K562 (cell line): ENCODE measurements at regions not wholly inside any gene's neighbourhood (a gene's known extent, or its start where the extent isn't known, plus 50 kb on each side); places are given as distances from the start of the nearest gene placed in this dataset.

ENCODE experiments used
- ATAC-seq: fragments of 200-7000 bp; cut with Tn5 transposase; 3 replicates; pipeline ENCODE4 v1.9.1; 2020; ENCODE audit warnings: moderate library complexity
- BruUV-seq: library from RNA; stranded (reverse); fragments of 400-500 nt; replicated peaks from 2 replicates; lab custom pipeline; 2021; lab: Mats Ljungman, UMichigan
- CTCF ChIA-PET: fragments of 300-600 bp; formaldehyde crosslinking; extraction: SDS; loops from one replicate; lab custom pipeline; 2021; ENCODE audit warnings: low intra/inter-chr PET ratio; lab: Yijun Ruan, JAX
- POLR2A ChIA-PET: fragments of 300-600, 350-650 bp; sonication (Branson Sonifier 250); formaldehyde crosslinking; extraction: SDS; loops from one replicate; lab custom pipeline; 2021; ENCODE audit warnings: antibody characterized with exemption, inconsistent platforms; lab: Yijun Ruan, JAX
- DNase-seq, 4 experiments: peaks; one replicate each; pipeline versions ENCODE4 v3.0.0 to v3.0.0-alpha.2; 2011 to 2018; ENCODE audit warnings: low spot score in 3 of 4, mixed read lengths in 3 of 4; ENCODE audit errors: extremely low read depth in 1 of 4
- FAIRE-seq: peaks from 2 replicates; lab custom pipeline; 2011; peaks lifted over from hg19 to GRCh38; lab: Jason Lieb, UNC
- H2AFZ ChIP-seq: 2 replicates; pipeline ENCODE4 v1.6.0; 2011; ENCODE audit warnings: low read depth, low read length, control low read depth, inconsistent platforms
- H3K27ac ChIP-seq: fragments of 200-600 bp; 3 replicates; pipeline ENCODE4 v1.8.0; 2011; ENCODE audit warnings: low read depth, mild to moderate bottlenecking, control low read depth, inconsistent platforms, low read length, moderate library complexity, mixed read lengths; ENCODE audit errors: extremely low read depth
- H3K27me3 ChIP-seq, 2 experiments: fragments of 300-600 bp in 1 of 2; 2 replicates in 1 of 2; 3 replicates in 1 of 2; pipeline versions ENCODE4 v1.6.0 to v1.8.0; 2011; ENCODE audit warnings: inconsistent platforms in 2 of 2, low read length in 2 of 2, mild to moderate bottlenecking in 1 of 2, mixed read lengths in 1 of 2, moderate library complexity in 1 of 2; ENCODE audit not compliant: control insufficient read depth in 2 of 2, insufficient read depth in 2 of 2
- H3K36me3 ChIP-seq: fragments of 300-600 bp; 3 replicates; pipeline ENCODE4 v1.8.0; 2011; ENCODE audit warnings: mild to moderate bottlenecking, low read length, inconsistent platforms; ENCODE audit not compliant: control insufficient read depth, insufficient read depth
- H3K4me1 ChIP-seq, 2 experiments: fragments of 200-600 bp in 1 of 2; replicated peaks in 1 of 2; 2 replicates in 1 of 2; 3 replicates in 1 of 2; pipeline versions ENCODE4 v1.5.1 to v1.8.0; 2011; ENCODE audit warnings: inconsistent platforms in 2 of 2, low read length in 2 of 2, mild to moderate bottlenecking in 1 of 2, mixed read lengths in 1 of 2, moderate library complexity in 1 of 2; ENCODE audit not compliant: control insufficient read depth in 2 of 2, insufficient read depth in 2 of 2
- H3K4me2 ChIP-seq: 2 replicates; pipeline ENCODE4 v1.6.1; 2011; ENCODE audit warnings: low read length, control low read depth, inconsistent platforms, mixed read lengths; ENCODE audit not compliant: insufficient read depth
- H3K4me3 ChIP-seq: fragments of 200-600 bp; sonication (generic), shearing (Covaris generic); 2 replicates; pipeline ENCODE4 v1.5.1; 2016; ENCODE audit warnings: control low read depth, inconsistent platforms
- H3K79me2 ChIP-seq: fragments of 200-600 bp; 3 replicates; pipeline ENCODE4 v1.8.0; 2011; ENCODE audit warnings: low read length, inconsistent platforms; ENCODE audit not compliant: control insufficient read depth, insufficient read depth
- H3K9ac ChIP-seq, 2 experiments: 2 replicates each; pipeline versions ENCODE4 v1.6.0 to v1.6.1; 2011; ENCODE audit warnings: low read depth in 2 of 2, low read length in 2 of 2, control low read depth in 1 of 2, inconsistent platforms in 1 of 2, mild to moderate bottlenecking in 1 of 2, mixed read lengths in 1 of 2; ENCODE audit not compliant: insufficient read depth in 1 of 2
- H3K9me1 ChIP-seq: one replicate; pipeline ENCODE4 v1.6.0; 2011; ENCODE audit warnings: inconsistent platforms, mild to moderate bottlenecking, low read length, moderate library complexity; ENCODE audit not compliant: control insufficient read depth, insufficient read depth
- H3K9me3 ChIP-seq: replicated peaks from 2 replicates; pipeline ENCODE4 v1.5.1; 2011; ENCODE audit warnings: low read depth, low read length, inconsistent platforms; ENCODE audit not compliant: control insufficient read depth, insufficient read depth
- H4K20me1 ChIP-seq: replicated peaks from 2 replicates; pipeline ENCODE4 v1.6.1; 2011; ENCODE audit warnings: low read length, inconsistent platforms, mixed read lengths; ENCODE audit not compliant: control insufficient read depth, insufficient read depth
- BDP1 ChIP-seq: IDR thresholded peaks from 3 replicates; pipeline ENCODE4 v1.6.1; 2011; ENCODE audit not compliant: insufficient read length, insufficient read depth
- CBX8 ChIP-seq: fragments of 200-600 bp; sonication (generic); IDR thresholded peaks from 2 replicates; pipeline ENCODE4 v1.6.1; 2012; ENCODE audit warnings: borderline replicate concordance, mixed run types, low read depth, mild to moderate bottlenecking, moderate library complexity, mixed read lengths, low read length, control low read depth, inconsistent platforms; ENCODE audit not compliant: poor library complexity, severe bottlenecking; ENCODE audit errors: extremely low read depth
- CHD1 ChIP-seq: fragments of 200-600 bp; sonication (generic); IDR thresholded peaks from one replicate; pipeline ENCODE4 v1.6.1; 2012; ENCODE audit warnings: mild to moderate bottlenecking, moderate library complexity, low read length, inconsistent platforms
- CTBP1 ChIP-seq: fragments of 450-650 bp; IDR thresholded peaks from 2 replicates; pipeline ENCODE4 v1.6.1; 2016; ENCODE audit warnings: borderline replicate concordance
- ETS1 ChIP-seq: conservative IDR thresholded peaks from 2 replicates; pipeline ENCODE4 v1.6.1; 2011; ENCODE audit warnings: low read depth, mild to moderate bottlenecking, low read length; ENCODE audit not compliant: control insufficient read depth
- HNRNPL ChIP-seq: fragments of 200-400 bp; formaldehyde crosslinking; IDR thresholded peaks from 2 replicates; pipeline ENCODE4 v1.6.1; 2017; ENCODE audit warnings: low read depth, mild to moderate bottlenecking, low read length
- HNRNPUL1 ChIP-seq: fragments of 200-400 bp; formaldehyde crosslinking; IDR thresholded peaks from 2 replicates; pipeline ENCODE4 v1.6.1; 2017; ENCODE audit warnings: low read length
- MYBL2 ChIP-seq, 2 experiments: fragments of 450-650 bp in 1 of 2; sonication (generic) in 1 of 2; formaldehyde crosslinking in 1 of 2; IDR thresholded peaks; 2 replicates each; pipeline versions ENCODE4 v1.6.1 to v1.8.1; 2017 to 2022; ENCODE audit warnings: borderline replicate concordance in 1 of 2, inconsistent platforms in 1 of 2, low read depth in 1 of 2, mild to moderate bottlenecking in 1 of 2, missing genetic modification reagents in 1 of 2, moderate library complexity in 1 of 2
- NCOA6 ChIP-seq: fragments of 450-650 bp; IDR thresholded peaks from 2 replicates; pipeline ENCODE4 v1.6.1; 2017; ENCODE audit warnings: mild to moderate bottlenecking
- NFXL1 ChIP-seq: fragments of 450-650 bp; formaldehyde crosslinking; IDR thresholded peaks from 2 replicates; pipeline ENCODE4 v1.4.0; 2021; ENCODE audit warnings: mild to moderate bottlenecking
- RBM22 ChIP-seq: fragments of 200-400 bp; formaldehyde crosslinking; IDR thresholded peaks from 2 replicates; pipeline ENCODE4 v1.6.1; 2018; ENCODE audit warnings: low read length, low read depth; ENCODE audit not compliant: poor library complexity, severe bottlenecking
- SMAD4 ChIP-seq: fragments of 250-450 bp; sonication (Bioruptor Pico); conservative IDR thresholded peaks from 2 replicates; pipeline ENCODE4 v1.8.0; 2021; ENCODE audit warnings: inconsistent platforms, mild to moderate bottlenecking, moderate library complexity
- SMARCA5 ChIP-seq: fragments of 450-650 bp; IDR thresholded peaks from 2 replicates; pipeline ENCODE4 v1.6.1; 2016
- SPI1 ChIP-seq: IDR thresholded peaks from 2 replicates; pipeline ENCODE4 v1.6.1; 2011; ENCODE audit warnings: low read depth, low read length, control low read depth, borderline replicate concordance
- ZFP30 ChIP-seq: fragments of 250-450 bp; sonication (Bioruptor Pico); IDR thresholded peaks from 2 replicates; pipeline ENCODE4 v1.8.0; 2022; ENCODE audit warnings: moderate library complexity, mild to moderate bottlenecking, inconsistent platforms, borderline replicate concordance
- WGBS: fragments of 100-300 bp; shearing (Covaris generic); methylation state at CpG from one replicate; pipeline ENCODE4 v1.1.6; 2016; ENCODE audit warnings: low coverage, mixed read lengths; ENCODE audit not compliant: insufficient coverage; ENCODE audit errors: missing lambda C conversion rate; 5-methylcytosine and 5-hydroxymethylcytosine counted together
- in situ Hi-C: fragments of 300-500 bp; cut with MboI; formaldehyde crosslinking; loops from 4 replicates; pipeline ENCODE4 v1.15.0; 2018; ENCODE audit warnings: inconsistent platforms, mixed read lengths
- intact Hi-C: fragments of 100-400 bp; cut with micrococcal nuclease; formaldehyde crosslinking; loops from 2 replicates; pipeline ENCODE4 v1.14.2; 2022

GRCh38 chr12:74381958-74382357, 155.7 kb upstream of the ATXN7L3B start:
- H2AFZ ChIP-seq = no peak overlapping the region
- intact Hi-C loops (no loop called here), in situ Hi-C loops (no loop called here)
- no peaks in the 10 kb centered on the region for H3K79me2 ChIP-seq
- CTCF ChIA-PET = no interaction called here
- no peaks in the 10 kb centered on the region for H3K36me3 ChIP-seq
- no peak for ATAC-seq
- no peaks in the 10 kb centered on the region for H3K27me3 ChIP-seq
- POLR2A ChIA-PET = no interaction called here
- no peak for FAIRE-seq
- H3K9me3 ChIP-seq = no peaks in the 10 kb centered on the region
- H3K9me1 ChIP-seq = no peaks in the 10 kb centered on the region
- WGBS = 0% methylated on average over 2 of the region's 2 CpGs
- H3K4me1 ChIP-seq = no peaks in the 10 kb centered on the region
- no peak for DNase-seq
- TF ChIP-seq NFXL1 (CRISPR knock-in tag) (no peak), CHD1 (no peak), RBM22 (no peak), BDP1 (no peak), SPI1 (no peak), SMARCA5 (no peak)
- no peak overlapping the region for H3K4me3 ChIP-seq
- H3K9ac ChIP-seq = no peak overlapping the region
- no peaks in the 10 kb centered on the region for H4K20me1 ChIP-seq
- H3K4me2 ChIP-seq = no peak overlapping the region
- H3K27ac ChIP-seq = no peak overlapping the region
- BruUV-seq = no TSS peak

GRCh38 chr12:74382983-74383382, 154.7 kb upstream of the ATXN7L3B start:
- H3K27ac ChIP-seq = no peak overlapping the region
- H2AFZ ChIP-seq = no peak overlapping the region
- no peaks in the 10 kb centered on the region for H3K79me2 ChIP-seq
- DNase-seq (no peak), FAIRE-seq (no peak), ATAC-seq (no peak)
- no peaks in the 10 kb centered on the region for H3K27me3 ChIP-seq
- H3K36me3 ChIP-seq = no peaks in the 10 kb centered on the region
- BruUV-seq = no TSS peak
- H3K9me3 ChIP-seq = no peaks in the 10 kb centered on the region
- in situ Hi-C loops (no loop called here), intact Hi-C loops (no loop called here)
- H3K4me1 ChIP-seq = no peaks in the 10 kb centered on the region
- POLR2A ChIA-PET = no interaction called here
- no peak overlapping the region for H3K4me3 ChIP-seq
- H3K4me2 ChIP-seq = no peak overlapping the region
- H4K20me1 ChIP-seq = no peaks in the 10 kb centered on the region
- H3K9me1 ChIP-seq = no peaks in the 10 kb centered on the region
- no peak overlapping the region for H3K9ac ChIP-seq
- CTCF ChIA-PET = no interaction called here
- TF ChIP-seq NFXL1 (CRISPR knock-in tag) = no peak
- TF ChIP-seq HNRNPL = no peak
- no peak for TF ChIP-seq HNRNPUL1
- no peak for TF ChIP-seq ETS1
- TF ChIP-seq MYBL2 (IDR thresholded peaks at IDR 0.05; ENCODE audit: low read depth) = no peak
- TF ChIP-seq MYBL2 (CRISPR knock-in tag; IDR thresholded peaks at IDR 0.05; ENCODE audit: borderline replicate concordance) = no peak
- no peak for TF ChIP-seq SMAD4
- no peak for TF ChIP-seq ZFP30 (CRISPR knock-in tag)
- TF ChIP-seq CBX8 = no peak
- TF ChIP-seq NCOA6 = no peak
- no peak for TF ChIP-seq CTBP1
